ENCODE measurements at regions not wholly inside any gene's neighbourhood (a gene's known extent, or its start where the extent isn't known, plus 50 kb on each side); places are given as distances from the start of the nearest gene placed in this dataset.

DNA sequence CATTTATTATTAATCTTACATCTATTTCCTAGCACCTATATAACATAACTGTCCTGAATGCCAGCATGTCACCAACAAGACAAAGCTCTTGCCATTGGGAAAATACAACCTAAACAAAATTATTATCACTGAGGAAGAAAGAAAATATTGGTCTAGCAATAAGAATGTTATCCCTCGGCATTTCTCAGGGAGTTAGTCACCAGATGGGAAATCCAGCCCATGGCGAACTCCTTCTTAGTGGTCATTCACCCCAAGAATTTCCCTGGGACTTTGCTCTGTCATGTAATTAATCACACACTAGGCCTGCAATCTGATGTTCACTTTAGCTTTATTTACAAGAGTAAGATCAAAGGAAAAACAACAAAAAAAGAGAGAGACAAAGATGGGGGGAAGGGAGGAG lies 56.1 kb upstream of the TAS2R1 start:
- peaks cover 3% of the 10 kb centered on the region for H3K27me3 Mint-ChIP-seq (ENCODE audit: low read depth)
- H3K9me3 Mint-ChIP-seq = peaks cover 8% of the 10 kb centered on the region

DNA sequence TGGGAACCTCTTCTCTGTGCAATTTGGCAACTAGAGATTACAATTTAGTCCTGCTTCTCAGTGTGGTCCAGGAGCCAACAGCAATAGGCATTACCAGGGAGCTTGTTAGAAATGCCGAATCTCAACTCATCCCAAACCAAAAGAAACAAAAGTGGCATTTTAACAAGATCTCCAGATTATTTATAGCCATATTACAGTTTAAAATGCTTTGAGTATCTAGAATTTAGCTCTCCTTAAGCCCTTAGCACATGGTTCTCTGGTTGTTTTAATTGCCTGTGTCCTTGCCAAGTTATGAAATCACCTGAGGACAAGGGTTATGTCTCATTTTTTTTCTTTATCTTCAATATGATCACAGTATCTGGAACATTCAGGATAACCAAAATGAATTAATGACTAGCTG lies 51.6 kb upstream of the TAS2R1 start:
- ATAC-seq = no peak

More for the DNA sequence above, 56.1 kb upstream of the TAS2R1 start:
- Mint-ChIP-seq H3K4me1 (ENCODE audit: low read depth) (no peaks in the 10 kb centered on the region), H3K36me3 (ENCODE audit: insufficient read depth) (no peaks in the 10 kb centered on the region), H3K4me3 (no peak overlapping the region)
- DNase-seq (no peak), ATAC-seq (no peak)

More for the DNA sequence above, 51.6 kb upstream of the TAS2R1 start:
- Mint-ChIP-seq H3K4me1 (ENCODE audit: low read depth) (no peaks in the 10 kb centered on the region), H3K4me3 (no peak overlapping the region), H3K9me3 (peaks cover 13% of the 10 kb centered on the region), H3K27me3 (ENCODE audit: low read depth) (no peaks in the 10 kb centered on the region), H3K36me3 (ENCODE audit: insufficient read depth) (no peaks in the 10 kb centered on the region)
- DNase-seq = no peak
